ENCODE measurements at regions not wholly inside any gene's neighbourhood (a gene's known extent, or its start where the extent isn't known, plus 50 kb on each side); places are given as distances from the start of the nearest gene placed in this dataset.

- TF ChIP-seq, protein P1, sequence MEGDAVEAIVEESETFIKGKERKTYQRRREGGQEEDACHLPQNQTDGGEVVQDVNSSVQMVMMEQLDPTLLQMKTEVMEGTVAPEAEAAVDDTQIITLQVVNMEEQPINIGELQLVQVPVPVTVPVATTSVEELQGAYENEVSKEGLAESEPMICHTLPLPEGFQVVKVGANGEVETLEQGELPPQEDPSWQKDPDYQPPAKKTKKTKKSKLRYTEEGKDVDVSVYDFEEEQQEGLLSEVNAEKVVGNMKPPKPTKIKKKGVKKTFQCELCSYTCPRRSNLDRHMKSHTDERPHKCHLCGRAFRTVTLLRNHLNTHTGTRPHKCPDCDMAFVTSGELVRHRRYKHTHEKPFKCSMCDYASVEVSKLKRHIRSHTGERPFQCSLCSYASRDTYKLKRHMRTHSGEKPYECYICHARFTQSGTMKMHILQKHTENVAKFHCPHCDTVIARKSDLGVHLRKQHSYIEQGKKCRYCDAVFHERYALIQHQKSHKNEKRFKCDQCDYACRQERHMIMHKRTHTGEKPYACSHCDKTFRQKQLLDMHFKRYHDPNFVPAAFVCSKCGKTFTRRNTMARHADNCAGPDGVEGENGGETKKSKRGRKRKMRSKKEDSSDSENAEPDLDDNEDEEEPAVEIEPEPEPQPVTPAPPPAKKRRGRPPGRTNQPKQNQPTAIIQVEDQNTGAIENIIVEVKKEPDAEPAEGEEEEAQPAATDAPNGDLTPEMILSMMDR (IDR thresholded peaks at IDR 0.05), result no peak
- TF ChIP-seq POLR2A (IDR thresholded peaks at IDR 0.05) (no peak), EP300 (IDR thresholded peaks at IDR 0.05) (no peak)
These were observed 106.6 kb upstream of the TNRC6C start for GRCh38 chr17:77851921-77852320.
